SU-DHL-6 (cell line): ENCODE measurements at regions not wholly inside any gene's neighbourhood (a gene's known extent, or its start where the extent isn't known, plus 50 kb on each side); places are given as distances from the start of the nearest gene placed in this dataset.

Experiments used
- H2AFZ ChIP-seq: fragments of 200-600 bp; sonication (generic); 2 replicates; pipeline ENCODE4 v1.6.1; 2014; ENCODE audit warnings: low read depth, mild to moderate bottlenecking, moderate library complexity, mixed read lengths, antibody characterized with exemption, low read length; ENCODE audit not compliant: severe bottlenecking
- H3F3A ChIP-seq: fragments of 200-600 bp; shearing (Covaris generic); 2 replicates; pipeline ENCODE4 v1.6.0; 2016; ENCODE audit warnings: antibody characterized with exemption, mild to moderate bottlenecking; ENCODE audit not compliant: insufficient read depth
- H3K27ac ChIP-seq: fragments of 200-600 bp; sonication (generic); 2 replicates; pipeline ENCODE4 v1.5.1; 2016; ENCODE audit warnings: low read depth, mild to moderate bottlenecking, low read length, moderate library complexity, mixed read lengths
- H3K27me3 ChIP-seq: fragments of 200-600 bp; sonication (generic), shearing (Covaris generic); 2 replicates; pipeline ENCODE4 v1.6.0; 2014; ENCODE audit warnings: mild to moderate bottlenecking, low read length
- H3K36me3 ChIP-seq: fragments of 200-600 bp; sonication (generic); 2 replicates; pipeline ENCODE4 v1.6.1; 2014; ENCODE audit warnings: mild to moderate bottlenecking, low read length, mixed read lengths
- H3K4me2 ChIP-seq: fragments of 300-600, 200-600 bp; shearing (Covaris generic), sonication (generic); 2 replicates; pipeline ENCODE4 v1.6.0; 2014; ENCODE audit warnings: low read length, low read depth, mild to moderate bottlenecking; ENCODE audit not compliant: poor library complexity, severe bottlenecking
- H3K4me3 ChIP-seq: fragments of 200-600 bp; sonication (generic); 2 replicates; pipeline ENCODE4 v1.5.1; 2014; ENCODE audit warnings: antibody characterized with exemption, low read length, mild to moderate bottlenecking, mixed read lengths; ENCODE audit not compliant: insufficient read depth, poor library complexity, severe bottlenecking
- H3K79me2 ChIP-seq: fragments of 200-600 bp; sonication (generic); 2 replicates; pipeline ENCODE4 v1.6.1; 2014; ENCODE audit warnings: mild to moderate bottlenecking, low read length, moderate library complexity; ENCODE audit not compliant: insufficient read depth
- H3K9ac ChIP-seq: fragments of 200-600 bp; sonication (generic); 2 replicates; pipeline ENCODE4 v1.7.0; 2014; ENCODE audit warnings: mild to moderate bottlenecking, low read length
- H3K9me2 ChIP-seq: fragments of 200-600 bp; sonication (generic); replicated peaks from 2 replicates; pipeline ENCODE4 v1.6.1; 2014; ENCODE audit warnings: low read length; ENCODE audit not compliant: insufficient read depth
- H3K9me3 ChIP-seq: fragments of 200-600 bp; sonication (generic); 2 replicates; pipeline ENCODE4 v1.6.1; 2014; ENCODE audit warnings: low read length, mixed read lengths; ENCODE audit not compliant: insufficient read depth
- H4K20me1 ChIP-seq: fragments of 200-600 bp; sonication (generic); 2 replicates; pipeline ENCODE4 v1.6.1; 2014; ENCODE audit warnings: low read depth, mild to moderate bottlenecking, antibody characterized with exemption, low read length, moderate library complexity, mixed read lengths
- EZH2phosphoT487 ChIP-seq: fragments of 200-600 bp; sonication (generic), shearing (Covaris generic); conservative IDR thresholded peaks from 2 replicates; pipeline ENCODE4 v1.6.1; 2018; ENCODE audit warnings: mild to moderate bottlenecking, antibody characterized with exemption, low read length, moderate library complexity, mixed read lengths
- TF ChIP-seq, protein P1 (sequence below): fragments of 200-600 bp; sonication (generic); IDR thresholded peaks from one replicate; pipeline ENCODE4 v1.5.1; 2017; ENCODE audit warnings: antibody characterized with exemption, mild to moderate bottlenecking, low read length, moderate library complexity; ENCODE audit not compliant: insufficient read depth, poor library complexity, severe bottlenecking

DNA sequence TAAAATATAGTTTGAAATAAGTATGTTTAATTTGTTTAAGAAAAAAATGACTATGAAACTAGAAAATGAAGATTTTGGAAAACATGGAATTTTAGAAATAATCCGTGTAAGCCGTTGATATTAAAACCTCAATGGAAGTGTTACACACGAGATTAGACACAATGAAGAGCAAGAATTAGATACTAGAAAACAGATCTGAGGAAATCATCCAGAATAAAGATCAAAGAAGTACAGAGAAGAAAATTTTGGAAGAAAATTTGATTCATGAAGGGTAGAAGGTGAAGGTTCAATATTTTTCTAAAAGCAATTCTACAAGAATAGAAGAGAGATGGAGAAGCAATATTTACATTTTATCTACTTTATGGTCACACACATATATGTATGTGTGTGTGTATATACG is 52.5 kb upstream of the SATB1 start:
- no peaks in the 10 kb centered on the region for H3K9me3 ChIP-seq
- H2AFZ ChIP-seq = no peak overlapping the region
- H3K9ac ChIP-seq = no peak overlapping the region
- no peaks in the 10 kb centered on the region for H3K36me3 ChIP-seq
- H3K27me3 ChIP-seq = no peaks in the 10 kb centered on the region
- no peak overlapping the region for H3K4me2 ChIP-seq
- no peaks in the 10 kb centered on the region for H3K9me2 ChIP-seq
- no peaks in the 10 kb centered on the region for H3F3A ChIP-seq
- no peak overlapping the region for H3K27ac ChIP-seq
- TF ChIP-seq, protein P1, sequence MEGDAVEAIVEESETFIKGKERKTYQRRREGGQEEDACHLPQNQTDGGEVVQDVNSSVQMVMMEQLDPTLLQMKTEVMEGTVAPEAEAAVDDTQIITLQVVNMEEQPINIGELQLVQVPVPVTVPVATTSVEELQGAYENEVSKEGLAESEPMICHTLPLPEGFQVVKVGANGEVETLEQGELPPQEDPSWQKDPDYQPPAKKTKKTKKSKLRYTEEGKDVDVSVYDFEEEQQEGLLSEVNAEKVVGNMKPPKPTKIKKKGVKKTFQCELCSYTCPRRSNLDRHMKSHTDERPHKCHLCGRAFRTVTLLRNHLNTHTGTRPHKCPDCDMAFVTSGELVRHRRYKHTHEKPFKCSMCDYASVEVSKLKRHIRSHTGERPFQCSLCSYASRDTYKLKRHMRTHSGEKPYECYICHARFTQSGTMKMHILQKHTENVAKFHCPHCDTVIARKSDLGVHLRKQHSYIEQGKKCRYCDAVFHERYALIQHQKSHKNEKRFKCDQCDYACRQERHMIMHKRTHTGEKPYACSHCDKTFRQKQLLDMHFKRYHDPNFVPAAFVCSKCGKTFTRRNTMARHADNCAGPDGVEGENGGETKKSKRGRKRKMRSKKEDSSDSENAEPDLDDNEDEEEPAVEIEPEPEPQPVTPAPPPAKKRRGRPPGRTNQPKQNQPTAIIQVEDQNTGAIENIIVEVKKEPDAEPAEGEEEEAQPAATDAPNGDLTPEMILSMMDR = no peak
- TF ChIP-seq EZH2phosphoT487 = no peak
- H3K79me2 ChIP-seq = no peaks in the 10 kb centered on the region
- H4K20me1 ChIP-seq = no peaks in the 10 kb centered on the region
- no peak overlapping the region for H3K4me3 ChIP-seq
